PC-3 (cell line): ENCODE measurements at regions not wholly inside any gene's neighbourhood (a gene's known extent, or its start where the extent isn't known, plus 50 kb on each side); places are given as distances from the start of the nearest gene placed in this dataset.
A peak's percentile ranks its signal among the peaks of the same experiment; 100 is the strongest.

Source experiments
- ATAC-seq: fragments of 200-7000 bp; cut with Tn5 transposase; 2 replicates; pipeline ENCODE4 v1.9.1; 2020; ENCODE audit warnings: mild to moderate bottlenecking, moderate library complexity
- BruUV-seq: library from RNA; stranded (reverse); fragments of 400-500 nt; replicated peaks from 2 replicates; lab custom pipeline; 2021; lab: Mats Ljungman, UMichigan
- CTCF ChIA-PET: fragments of 300-600 bp; sonication (Branson Sonifier 250); formaldehyde crosslinking; loops from one replicate; lab custom pipeline; 2022; ENCODE audit warnings: antibody characterized with exemption; lab: Charles Lee
- POLR2A ChIA-PET: fragments of 300-600 bp; sonication (Branson Sonifier 250); formaldehyde crosslinking; loops from one replicate; lab custom pipeline; 2022; ENCODE audit warnings: antibody characterized with exemption; ENCODE audit not compliant: unreplicated experiment; lab: Charles Lee
- DNase-seq: peaks from one replicate; pipeline ENCODE4 v3.0.0-alpha.2; 2015
- H2AFZ ChIP-seq: fragments of 300-600 bp; sonication (generic); 2 replicates; pipeline ENCODE4 v1.6.0; 2016; ENCODE audit warnings: antibody characterized with exemption, low read length
- H3F3A ChIP-seq: fragments of 300-600 bp; sonication (generic); one replicate; pipeline ENCODE4 v1.6.0; 2017; ENCODE audit warnings: antibody characterized with exemption, low read length, control low read depth, mild to moderate bottlenecking; ENCODE audit not compliant: unreplicated experiment
- H3K27ac ChIP-seq: fragments of 300-600 bp; sonication (generic); 2 replicates; pipeline ENCODE4 v1.5.1; 2016; ENCODE audit warnings: mild to moderate bottlenecking, low read length
- H3K27me3 ChIP-seq: fragments of 300-600 bp; sonication (generic); 2 replicates; pipeline ENCODE4 v1.6.1; 2016; ENCODE audit warnings: low read length, mixed read lengths
- H3K36me3 ChIP-seq: fragments of 300-600 bp; sonication (generic); 2 replicates; pipeline ENCODE4 v1.6.1; 2016; ENCODE audit warnings: low read depth, mixed run types, low read length, mixed read lengths
- H3K4me1 ChIP-seq: fragments of 300-600 bp; sonication (generic); 2 replicates; pipeline ENCODE4 v1.5.1; 2016; ENCODE audit warnings: low read length; ENCODE audit not compliant: insufficient read depth
- H3K4me2 ChIP-seq: fragments of 300-600 bp; sonication (generic); 2 replicates; pipeline ENCODE4 v1.6.0; 2016; ENCODE audit warnings: low read length
- H3K4me3 ChIP-seq: fragments of 300-600 bp; sonication (generic); 2 replicates; pipeline ENCODE4 v1.5.1; 2016; ENCODE audit warnings: mild to moderate bottlenecking, low read length, mixed read lengths
- H3K79me2 ChIP-seq: fragments of 300-600 bp; sonication (generic); 2 replicates; pipeline ENCODE4 v1.6.1; 2017; ENCODE audit warnings: low read length, mixed read lengths
- H3K9ac ChIP-seq: fragments of 300-600 bp; sonication (generic); 2 replicates; pipeline ENCODE4 v1.6.0; 2016; ENCODE audit warnings: mild to moderate bottlenecking, low read length
- H3K9me2 ChIP-seq: fragments of 300-600 bp; sonication (generic); replicated peaks from 2 replicates; pipeline ENCODE4 v1.6.1; 2016; ENCODE audit warnings: mixed run types, low read length, mixed read lengths
- H3K9me3 ChIP-seq: fragments of 300-600 bp; sonication (generic); 2 replicates; pipeline ENCODE4 v1.6.1; 2016; ENCODE audit warnings: low read length, mixed read lengths
- H4K20me1 ChIP-seq: fragments of 300-600 bp; sonication (generic); 2 replicates; pipeline ENCODE4 v1.6.1; 2016; ENCODE audit warnings: low read length, mixed read lengths
- CTCF ChIP-seq: fragments of 300-600 bp; sonication (generic); conservative IDR thresholded peaks from 2 replicates; pipeline ENCODE4 v1.5.1; 2017; ENCODE audit warnings: antibody characterized with exemption, low read depth, mild to moderate bottlenecking, low read length
- EZH2 ChIP-seq: fragments of 300-600 bp; sonication (generic); IDR thresholded peaks from one replicate; pipeline ENCODE4 v1.6.1; 2017; ENCODE audit warnings: antibody characterized with exemption, mild to moderate bottlenecking, low read length; ENCODE audit not compliant: unreplicated experiment
- EZH2phosphoT487 ChIP-seq: fragments of 300-600 bp; sonication (generic); IDR thresholded peaks from 2 replicates; pipeline ENCODE4 v1.6.1; 2018; ENCODE audit warnings: mild to moderate bottlenecking, antibody characterized with exemption, low read length, borderline replicate concordance
- intact Hi-C: fragments of 100-400 bp; cut with micrococcal nuclease; formaldehyde crosslinking; loops from 2 replicates; pipeline ENCODE4 v1.9.0; 2023

GRCh38 chr3:59128685-59129084 is 78.9 kb upstream of the CFAP20DC start:
- Histone ChIP-seq H3K36me3 (no peaks in the 10 kb centered on the region), H4K20me1 (no peaks in the 10 kb centered on the region), H3K9ac (no peak overlapping the region), H3K9me2 (no peaks in the 10 kb centered on the region), H3F3A (no peaks in the 10 kb centered on the region), H3K9me3 (no peaks in the 10 kb centered on the region), H3K27me3 (no peaks in the 10 kb centered on the region), H3K27ac (no peak overlapping the region), H3K79me2 (no peaks in the 10 kb centered on the region), H2AFZ (no peak overlapping the region), H3K4me2 (no peak overlapping the region), H3K4me1 (peaks cover 17% of the 10 kb centered on the region), H3K4me3 (no peak overlapping the region)
- CTCF ChIA-PET: no interaction called here
- BruUV-seq: no TSS peak
- DNase-seq: no peak
- intact Hi-C loops: loop anchor here (5.0 kb wide), 1 partner anchor 131 kb away; no protein-coding TSS in a partner anchor
- TF ChIP-seq CTCF: no peak
- TF ChIP-seq EZH2: no peak
- TF ChIP-seq EZH2phosphoT487: no peak
- ATAC-seq: no peak
- POLR2A ChIA-PET: no interaction called here

GRCh38 chr3:59127071-59127470 is 77.2 kb upstream of the CFAP20DC start:
- no peaks in the 10 kb centered on the region for H3F3A ChIP-seq
- H3K27me3 ChIP-seq: no peaks in the 10 kb centered on the region
- H3K9me3 ChIP-seq: no peaks in the 10 kb centered on the region
- no peaks in the 10 kb centered on the region for H3K79me2 ChIP-seq
- no peaks in the 10 kb centered on the region for H3K9me2 ChIP-seq
- TF ChIP-seq EZH2phosphoT487 (no peak), CTCF (no peak), EZH2 (no peak)
- no peak overlapping the region for H3K4me3 ChIP-seq
- peak overlapping the region; percentile 23; the same call in 1 of the 2 replicates for H3K4me2 ChIP-seq
- POLR2A ChIA-PET: no interaction called here
- no peaks in the 10 kb centered on the region for H4K20me1 ChIP-seq
- no peaks in the 10 kb centered on the region for H3K36me3 ChIP-seq
- intact Hi-C loops: loop anchor here (2.0 to 5.0 kb wide), 2 partner anchors 18 to 130 kb away; no protein-coding TSS in a partner anchor
- no TSS peak for BruUV-seq
- H2AFZ ChIP-seq: no peak overlapping the region
- ATAC-seq (peak; percentile 98), DNase-seq (peak; percentile 77)
- CTCF ChIA-PET: no interaction called here
- H3K27ac ChIP-seq: peak overlapping the region; percentile 82
- H3K9ac ChIP-seq: peak overlapping the region; percentile 37; the same call in 1 of the 2 replicates
- H3K4me1 ChIP-seq: peaks cover 17% of the 10 kb centered on the region

- BruUV-seq: no TSS peak
- Histone ChIP-seq H3F3A (no peaks in the 10 kb centered on the region), H3K36me3 (no peaks in the 10 kb centered on the region), H2AFZ (0 out of 2 replicates have a peak overlapping the region, but pooled peaks have one; percentile 1), H3K27me3 (no peaks in the 10 kb centered on the region), H3K9me3 (no peaks in the 10 kb centered on the region), H3K79me2 (no peaks in the 10 kb centered on the region), H3K9ac (peak overlapping the region; percentile 37), H3K4me2 (no peak overlapping the region), H4K20me1 (no peaks in the 10 kb centered on the region), H3K4me1 (peaks cover 17% of the 10 kb centered on the region), H3K9me2 (no peaks in the 10 kb centered on the region), H3K4me3 (no peak overlapping the region), H3K27ac (peak overlapping the region; percentile 82)
- no peak for TF ChIP-seq CTCF
- TF ChIP-seq EZH2phosphoT487: no peak
- no peak for TF ChIP-seq EZH2
- intact Hi-C loops: loop anchor here (2.0 to 5.0 kb wide), 2 partner anchors 18 to 129 kb away; no protein-coding TSS in a partner anchor
- ChIA-PET CTCF (no interaction called here), POLR2A (no interaction called here)
- DNase-seq (no peak), ATAC-seq (peak; percentile 25; the same call in 1 of the 2 replicates)
Observed at GRCh38 chr3:59126446-59126845, 76.6 kb upstream of the CFAP20DC start.
